ENCODE measurements at regions not wholly inside any gene's neighbourhood (a gene's known extent, or its start where the extent isn't known, plus 50 kb on each side); places are given as distances from the start of the nearest gene placed in this dataset.
"Not testable (repeated sequence)": the region's sequence is repeated elsewhere in the genome, so short reads cannot be mapped to it uniquely, and the experiment has no call there.

GRCh38 chr6:71722736-71723135 is 163.6 kb upstream of the RIMS1 start:
- no peak for DNase-seq (ENCODE audit: low read depth)

- DNase-seq (ENCODE audit: low read depth): no peak
Measured at GRCh38 chr6:71724456-71725125, 161.8 kb upstream of the RIMS1 start.

DNA sequence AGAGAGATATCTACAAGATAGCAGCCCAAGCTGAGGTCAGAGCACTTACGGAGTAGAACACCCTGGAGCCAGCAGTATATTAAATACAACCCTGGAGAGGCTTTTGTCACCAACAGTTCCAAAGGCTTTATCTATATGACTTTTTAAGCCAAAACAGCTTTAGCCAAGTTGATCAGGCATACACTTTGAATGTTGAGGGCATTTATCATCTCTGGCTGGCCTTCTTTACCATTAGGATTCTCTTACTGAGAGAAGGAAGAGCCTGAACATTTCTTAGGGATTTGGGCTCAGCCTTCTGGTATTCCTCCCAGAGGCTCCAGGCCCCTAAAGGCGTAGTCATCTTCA is 161.3 kb upstream of the RIMS1 start:
- no peak for DNase-seq (ENCODE audit: low read depth)

DNA sequence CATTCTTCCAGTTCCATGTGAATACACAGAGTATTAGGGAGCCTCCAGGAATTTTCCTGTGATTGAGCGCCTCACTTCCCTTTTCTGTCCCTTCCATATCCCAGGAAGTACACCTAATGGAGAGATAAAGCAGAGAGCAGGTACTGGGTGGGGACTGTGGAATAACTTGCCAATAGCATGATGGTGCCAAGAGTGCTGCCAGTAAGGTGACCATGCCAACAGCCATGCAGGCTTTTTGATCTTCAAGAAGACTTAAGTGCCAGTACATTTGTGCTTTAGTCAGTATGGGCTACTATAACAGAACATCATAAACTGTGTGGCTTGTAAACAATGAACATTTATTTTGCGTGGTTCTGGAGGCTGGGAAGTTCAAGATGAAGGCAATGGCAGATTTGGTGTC is 160.2 kb upstream of the RIMS1 start:
- no peak for DNase-seq (ENCODE audit: low read depth)

GRCh38 chr6:71727632-71728294 is 158.6 kb upstream of the RIMS1 start:
- no peak for DNase-seq (ENCODE audit: low read depth)

DNA sequence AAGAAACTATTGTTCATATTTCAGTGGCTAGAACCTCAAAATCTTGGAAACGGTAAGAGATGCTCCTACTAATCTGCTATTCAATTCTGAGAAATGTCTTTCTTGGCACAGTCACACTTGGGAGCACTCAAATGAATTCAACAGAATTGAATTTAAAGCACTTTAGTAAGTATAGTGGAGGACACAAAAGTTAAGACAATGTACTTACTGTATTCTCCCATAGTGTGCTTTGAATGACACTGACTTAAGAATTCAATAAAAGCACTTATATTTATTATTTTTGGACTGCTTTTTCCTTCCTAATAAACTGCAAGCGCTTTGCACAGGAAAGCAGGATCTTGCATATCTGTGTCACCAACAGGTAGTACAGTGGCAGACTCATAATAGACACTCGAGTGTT is 156.1 kb upstream of the RIMS1 start:
- DNase-seq (ENCODE audit: low read depth): no peak

DNA sequence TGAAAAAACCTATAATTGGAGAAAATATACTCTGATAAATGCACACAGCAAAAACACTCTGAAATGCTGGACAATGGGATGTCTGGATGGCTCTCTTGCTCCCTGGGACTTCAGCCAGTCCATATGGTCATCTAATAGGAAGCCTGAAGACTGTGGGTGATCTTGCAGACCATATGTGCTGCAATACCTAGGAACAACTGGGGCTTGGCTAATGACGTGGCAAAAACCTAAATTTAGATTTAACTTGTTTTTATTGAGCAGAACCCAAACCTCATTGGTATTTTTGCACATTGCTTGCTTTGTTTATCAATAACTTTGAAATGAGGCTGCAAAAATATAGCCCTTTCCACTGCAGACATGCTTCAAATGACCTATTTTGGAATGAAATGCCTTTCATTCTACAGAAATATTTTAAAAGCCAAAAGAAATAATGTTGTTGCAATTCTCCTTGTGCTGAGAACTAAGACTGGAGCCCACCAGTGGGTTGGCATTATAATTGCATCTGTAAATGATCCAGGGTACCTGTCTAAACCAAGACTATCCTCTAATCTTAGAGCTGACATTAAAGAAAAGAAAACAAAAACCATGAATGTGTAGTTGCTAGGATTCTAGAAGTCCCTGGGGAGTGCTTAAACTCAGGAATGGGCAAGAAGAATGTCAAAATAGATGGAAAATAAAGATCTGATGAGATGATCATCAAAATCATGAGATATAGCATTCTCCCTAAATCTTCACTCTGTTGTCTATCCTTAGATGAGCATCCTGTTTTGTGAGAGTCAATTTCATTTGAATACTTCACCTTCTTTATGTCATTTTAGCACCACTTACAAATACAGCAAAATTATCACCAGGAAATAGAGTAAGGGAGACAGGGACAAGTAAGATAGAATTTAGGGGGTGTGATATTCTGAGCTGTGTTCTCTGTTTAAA is 152.1 kb upstream of the RIMS1 start:
- no peak for DNase-seq (ENCODE audit: low read depth)

- no peak for DNase-seq (ENCODE audit: low read depth)
Measured at GRCh38 chr6:71737953-71738352, 148.4 kb upstream of the RIMS1 start.

GRCh38 chr6:71745525-71745924 is 140.8 kb upstream of the RIMS1 start:
- DNase-seq (ENCODE audit: low read depth): no peak

DNA sequence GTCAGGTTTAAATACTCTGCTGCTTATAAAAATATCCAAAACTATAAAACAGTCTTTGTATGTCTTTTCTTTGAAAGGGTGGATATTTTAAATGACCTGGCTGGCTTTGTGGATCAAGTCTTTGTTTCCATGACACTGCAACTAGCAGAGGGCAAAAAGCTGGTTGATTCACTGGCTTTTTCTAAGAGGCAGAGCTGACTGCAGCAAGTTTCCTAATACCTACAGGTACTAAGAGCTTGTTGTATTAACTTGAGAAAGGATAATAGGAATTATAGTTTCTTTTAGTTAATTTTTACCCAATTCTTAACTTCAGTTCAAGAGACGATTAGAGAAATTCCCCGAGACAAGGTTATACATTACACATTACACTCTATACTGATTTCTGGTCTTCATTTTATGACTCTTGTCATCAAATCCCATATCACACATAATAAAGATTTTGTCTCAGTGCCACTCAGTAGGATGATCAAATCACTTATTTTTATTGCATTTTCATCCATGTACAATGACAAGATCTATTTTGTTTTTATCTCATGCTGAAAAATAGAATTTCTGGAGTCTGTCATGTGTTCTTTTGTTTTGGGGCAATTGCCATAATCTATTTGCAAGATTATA is 120.1 kb upstream of the RIMS1 start:
- no peak for DNase-seq (ENCODE audit: low read depth)

DNA sequence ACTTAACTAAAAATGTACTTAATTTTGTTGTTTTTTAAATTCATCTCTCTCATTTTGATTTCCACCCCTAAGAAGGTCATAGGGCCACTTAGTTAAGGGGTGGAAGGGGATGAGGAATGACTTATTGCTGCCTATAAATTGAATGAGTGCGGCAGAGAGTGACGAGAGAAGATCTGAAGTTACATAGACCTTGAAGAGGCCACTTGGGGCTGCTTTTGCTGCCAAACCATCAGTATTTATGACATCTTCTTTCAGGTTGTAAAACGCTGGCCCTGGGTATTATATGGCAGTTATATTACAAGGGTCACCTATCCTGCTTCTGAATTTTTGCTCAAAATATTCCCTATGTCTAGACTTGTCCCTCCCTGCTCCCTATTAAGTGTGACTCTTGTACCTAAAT is 119.6 kb upstream of the RIMS1 start:
- no peak for DNase-seq (ENCODE audit: low read depth)

DNA sequence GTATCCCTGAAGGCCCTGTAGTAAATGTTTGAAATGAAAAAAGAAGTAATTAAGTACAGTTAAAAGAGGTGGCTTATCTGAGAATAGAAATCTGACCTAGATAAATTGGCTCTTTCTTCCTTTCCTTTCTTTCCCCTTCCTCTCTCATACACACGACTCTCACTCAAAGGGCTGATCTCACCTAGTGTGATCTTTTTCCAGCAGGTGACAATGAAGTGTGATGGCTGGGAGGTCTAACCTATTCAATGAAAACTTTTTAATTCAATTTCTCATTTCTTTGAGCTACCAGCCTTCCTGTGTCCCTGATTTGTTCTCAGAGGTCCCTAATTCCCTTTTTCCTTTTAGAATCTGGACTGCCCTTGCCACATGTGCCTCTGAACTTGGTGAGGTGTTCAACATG is 118.0 kb upstream of the RIMS1 start:
- no peak for DNase-seq (ENCODE audit: low read depth)

- no peak for DNase-seq (ENCODE audit: low read depth)
Measured at GRCh38 chr6:71808865-71809264, 77.5 kb upstream of the RIMS1 start.

DNA sequence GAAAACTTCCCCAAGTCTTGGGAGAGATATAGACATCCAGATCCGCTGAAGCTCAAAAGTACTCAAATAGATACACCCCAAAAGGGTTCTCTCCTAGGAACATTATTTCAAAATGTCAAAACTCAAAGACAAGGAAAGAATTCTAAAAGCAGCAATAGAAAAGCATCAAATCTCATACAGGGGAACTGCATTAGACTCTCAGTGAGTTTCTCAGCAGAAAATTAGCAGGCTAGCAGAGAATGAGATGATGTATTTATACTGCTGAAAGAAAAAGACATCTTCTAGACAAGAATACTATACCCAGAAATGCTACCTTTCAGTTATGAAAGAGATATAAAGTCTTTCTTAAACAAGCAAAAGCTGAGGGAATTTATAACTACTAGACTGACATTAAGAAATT is 75.5 kb upstream of the RIMS1 start:
- no peak for DNase-seq (ENCODE audit: low read depth)

- DNase-seq (ENCODE audit: low read depth): no peak
Measured at GRCh38 chr6:71822625-71823024, 63.7 kb upstream of the RIMS1 start.

DNA sequence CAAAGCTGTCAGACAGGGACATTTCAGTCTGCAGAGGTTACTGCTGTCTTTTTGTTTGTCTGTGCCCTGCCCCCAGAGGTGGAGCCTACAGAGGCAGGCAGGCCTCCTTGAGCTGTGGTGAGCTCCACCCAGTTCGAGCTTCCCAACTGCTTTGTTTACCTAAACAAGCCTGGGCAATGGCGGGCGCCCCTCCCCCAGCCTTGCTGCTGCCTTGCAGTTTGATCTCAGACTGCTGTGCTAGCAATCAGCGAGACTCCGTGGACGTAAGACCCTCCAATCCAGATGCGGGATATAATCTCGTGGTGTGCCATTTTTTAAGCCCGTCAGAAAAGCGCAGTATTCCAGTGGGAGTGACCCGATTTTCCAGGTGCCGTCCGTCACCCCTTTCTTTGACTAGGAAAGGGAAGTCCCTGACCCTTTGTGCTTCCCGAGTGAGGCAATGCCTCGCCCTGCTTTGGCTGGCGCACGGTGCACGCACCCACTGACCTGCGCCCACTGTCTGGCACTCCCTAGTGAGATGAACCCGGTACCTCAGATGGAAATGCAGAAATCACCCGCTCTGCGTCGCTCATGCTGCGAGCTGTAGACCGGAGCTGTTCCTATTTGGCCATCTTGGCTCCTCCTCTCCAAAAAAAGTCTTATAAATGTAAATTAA is 54.1 kb upstream of the RIMS1 start:
- DNase-seq (ENCODE audit: low read depth): not testable (repeated sequence)
